CD14-positive monocyte (primary cell): ENCODE measurements at regions not wholly inside any gene's neighbourhood (a gene's known extent, or its start where the extent isn't known, plus 50 kb on each side); places are given as distances from the start of the nearest gene placed in this dataset.

Experiments used
- DNase-seq, 3 donors: peaks; one replicate each; pipeline ENCODE4 v3.0.0-alpha.2; 2011 to 2022
- H2AFZ ChIP-seq: 2 replicates; pipeline ENCODE4 v1.6.0; 2012; ENCODE audit warnings: mild to moderate bottlenecking, low read depth, low read length, inconsistent platforms; ENCODE audit not compliant: insufficient read depth, poor library complexity, severe bottlenecking
- H3K27ac ChIP-seq, 2 donors: 1 replicate in 1 of 2; 2 replicates in 1 of 2; pipeline ENCODE4 v1.5.1; 2012 to 2013; ENCODE audit warnings: low read length in 2 of 2, control low read depth in 1 of 2, inconsistent platforms in 1 of 2, low read depth in 1 of 2, mild to moderate bottlenecking in 1 of 2
- H3K27me3 ChIP-seq, 2 donors: one replicate each; pipeline versions ENCODE4 v1.6.0 to v1.6.1; 2011 to 2013; ENCODE audit warnings: low read length in 2 of 2; ENCODE audit not compliant: control insufficient read depth in 2 of 2, insufficient read depth in 2 of 2
- H3K36me3 ChIP-seq, 2 donors: replicated peaks in 1 of 2; 1 replicate in 1 of 2; 2 replicates in 1 of 2; pipeline versions ENCODE4 v1.5.1 to v1.6.1; 2012 to 2013; ENCODE audit warnings: low read length in 2 of 2, control low read depth in 1 of 2, inconsistent platforms in 1 of 2, mild to moderate bottlenecking in 1 of 2; ENCODE audit not compliant: insufficient read depth in 2 of 2, control insufficient read depth in 1 of 2
- H3K4me1 ChIP-seq, 2 donors: 1 replicate in 1 of 2; 2 replicates in 1 of 2; pipeline versions ENCODE4 v1.5.1 to v1.6.1; 2012 to 2013; ENCODE audit warnings: low read length in 2 of 2, control low read depth in 1 of 2, inconsistent platforms in 1 of 2, mild to moderate bottlenecking in 1 of 2, moderate library complexity in 1 of 2; ENCODE audit not compliant: insufficient read depth in 2 of 2, control insufficient read depth in 1 of 2
- H3K4me2 ChIP-seq: replicated peaks from 2 replicates; pipeline ENCODE3; 2012; ENCODE audit warnings: low read length, moderate library complexity, mild to moderate bottlenecking; ENCODE audit not compliant: poor library complexity, severe bottlenecking; ENCODE audit errors: extremely low read depth
- H3K4me3 ChIP-seq, 3 experiments: fragments of 200-600 bp in 1 of 3; sonication (generic) in 1 of 3; replicated peaks in 1 of 3; 1 replicate in 2 of 3; 2 replicates in 1 of 3; pipeline ENCODE4 v1.5.1; 2011 to 2013; ENCODE audit warnings: low read length in 3 of 3, mild to moderate bottlenecking in 3 of 3, control low read depth in 2 of 3, low read depth in 2 of 3, inconsistent platforms in 1 of 3, moderate library complexity in 1 of 3
- H3K79me2 ChIP-seq: 2 replicates; pipeline ENCODE4 v1.6.0; 2012; ENCODE audit warnings: mild to moderate bottlenecking, control low read depth, inconsistent platforms, low read length, moderate library complexity; ENCODE audit not compliant: insufficient read depth
- H3K9ac ChIP-seq: 2 replicates; pipeline ENCODE4 v1.6.0; 2017; ENCODE audit warnings: low read length, mild to moderate bottlenecking; ENCODE audit not compliant: insufficient read depth, poor library complexity, severe bottlenecking
- H3K9me3 ChIP-seq, 2 donors: replicated peaks in 1 of 2; 1 replicate in 1 of 2; 2 replicates in 1 of 2; pipeline versions ENCODE4 v1.5.1 to v1.6.1; 2012 to 2013; ENCODE audit warnings: low read length in 2 of 2, control low read depth in 1 of 2; ENCODE audit not compliant: control insufficient read depth in 1 of 2, insufficient read depth in 1 of 2
- H4K20me1 ChIP-seq: 2 replicates; pipeline ENCODE4 v1.6.0; 2012; ENCODE audit warnings: mild to moderate bottlenecking, low read length, control low read depth, moderate library complexity; ENCODE audit not compliant: insufficient read depth
- H3K27ac Mint-ChIP-seq, 7 donors: one replicate each; pipeline ENCODE4 v1.8.0; 2020; ENCODE audit warnings: mild to moderate bottlenecking in 7 of 7, mixed read lengths in 7 of 7, moderate library complexity in 6 of 7, inconsistent platforms in 2 of 7
- H3K27me3 Mint-ChIP-seq, 3 donors: one replicate each; pipeline ENCODE4 v1.8.0; 2021 to 2022; ENCODE audit warnings: low read depth in 3 of 3, mild to moderate bottlenecking in 3 of 3, mixed read lengths in 3 of 3, moderate library complexity in 3 of 3, inconsistent platforms in 1 of 3
- H3K36me3 Mint-ChIP-seq, 2 donors: one replicate each; pipeline ENCODE4 v1.8.0; 2020; ENCODE audit warnings: mixed read lengths in 2 of 2, inconsistent platforms in 1 of 2, mild to moderate bottlenecking in 1 of 2
- H3K4me1 Mint-ChIP-seq: one replicate; pipeline ENCODE4 v1.8.0; 2020; ENCODE audit warnings: mild to moderate bottlenecking, mixed read lengths
- H3K4me3 Mint-ChIP-seq, 2 donors: one replicate each; pipeline ENCODE4 v1.8.0; 2020; ENCODE audit warnings: mild to moderate bottlenecking in 2 of 2, mixed read lengths in 2 of 2, moderate library complexity in 1 of 2
- H3K9me3 Mint-ChIP-seq, 7 donors: one replicate each; pipeline ENCODE4 v1.8.0; 2020 to 2022; ENCODE audit warnings: mixed read lengths in 7 of 7, mild to moderate bottlenecking in 6 of 7, moderate library complexity in 6 of 7, inconsistent platforms in 2 of 7
- CTCF ChIP-seq: fragments of 200-600 bp; IDR thresholded peaks from one replicate; pipeline ENCODE4 v1.8.0; 2022; ENCODE audit warnings: antibody characterized with exemption, mild to moderate bottlenecking
- WGBS: methylation state at CpG from one replicate; pipeline ENCODE4 v1.1.5; 2013; ENCODE audit warnings: missing lambda C conversion rate; ENCODE audit not compliant: insufficient coverage; 5-methylcytosine and 5-hydroxymethylcytosine counted together
- intact Hi-C, 2 donors: fragments of 100-400 bp; cut with micrococcal nuclease; formaldehyde crosslinking; loops; one replicate each; pipeline versions ENCODE4 v1.15.0 to v1.15.1; 2023

- no peak overlapping the region for H3K4me3 ChIP-seq
- Mint-ChIP-seq H3K9me3 (peaks cover 0 to 17% (median 10%) of the 10 kb centered on the region in 7 donors), H3K4me1 (no peaks in the 10 kb centered on the region), H3K27me3 (no peaks in the 10 kb centered on the region), H3K36me3 (no peaks in the 10 kb centered on the region), H3K4me3 (no peak overlapping the region), H3K27ac (no peak overlapping the region)
- no peak overlapping the region for H3K9ac ChIP-seq
- no peak overlapping the region for H3K4me2 ChIP-seq
- no peaks in the 10 kb centered on the region for H3K4me1 ChIP-seq
- intact Hi-C loops, result no loop called here
- 82% methylated on average over 2 of the region's 2 CpGs for WGBS
- peaks cover 11 to 15% of the 10 kb centered on the region in 2 donors for H3K9me3 ChIP-seq
- no peaks in the 10 kb centered on the region for H4K20me1 ChIP-seq
- H3K27ac ChIP-seq, result no peak overlapping the region
- no peaks in the 10 kb centered on the region for H3K79me2 ChIP-seq
- H3K36me3 ChIP-seq, result no peaks in the 10 kb centered on the region
- H3K27me3 ChIP-seq, result no peaks in the 10 kb centered on the region
- DNase-seq, result no peak
- no peak overlapping the region for H2AFZ ChIP-seq
- no peak for TF ChIP-seq CTCF
Observed at GRCh38 chr1:187157552-187157951, 328.8 kb downstream of the PLA2G4A start.

GRCh38 chr1:187167555-187167954, 338.8 kb downstream of the PLA2G4A start:
- no peak overlapping the region for H3K9ac ChIP-seq
- no peak overlapping the region for H3K4me3 Mint-ChIP-seq
- no peak overlapping the region for H2AFZ ChIP-seq

More at GRCh38 chr1:187167555-187167954, 338.8 kb downstream of the PLA2G4A start:
- Mint-ChIP-seq H3K9me3 (peaks cover 3 to 15% (median 8%) of the 10 kb centered on the region in 7 donors), H3K27ac (no peak overlapping the region), H3K4me1 (no peaks in the 10 kb centered on the region), H3K27me3 (no peaks in the 10 kb centered on the region), H3K36me3 (no peaks in the 10 kb centered on the region)
- DNase-seq, result no peak
- H3K4me2 ChIP-seq, result no peak overlapping the region
- H3K27me3 ChIP-seq, result no peaks in the 10 kb centered on the region
- no peaks in the 10 kb centered on the region for H3K36me3 ChIP-seq
- H3K9me3 ChIP-seq, result peaks cover 12 to 14% of the 10 kb centered on the region in 2 donors
- TF ChIP-seq CTCF, result no peak
- no peak overlapping the region for H3K4me3 ChIP-seq
- intact Hi-C loops, result no loop called here
- no peaks in the 10 kb centered on the region for H3K4me1 ChIP-seq
- no peaks in the 10 kb centered on the region for H3K79me2 ChIP-seq
- H4K20me1 ChIP-seq, result no peaks in the 10 kb centered on the region
- no peak overlapping the region for H3K27ac ChIP-seq
